Neural crest cell (in vitro differentiated cells): ENCODE measurements at regions not wholly inside any gene's neighbourhood (a gene's known extent, or its start where the extent isn't known, plus 50 kb on each side); places are given as distances from the start of the nearest gene placed in this dataset.

ENCODE experiments used
- DNase-seq: peaks from one replicate; pipeline ENCODE4 v3.0.0; 2021; ENCODE audit warnings: low read depth, mixed read lengths, low spot score
- H3K27ac Mint-ChIP-seq: one replicate; pipeline ENCODE4 v1.8.0; 2021; ENCODE audit warnings: mild to moderate bottlenecking, mixed read lengths; ENCODE audit not compliant: unreplicated experiment
- H3K27me3 Mint-ChIP-seq: 2 replicates; pipeline ENCODE4 v1.8.0; 2021; ENCODE audit warnings: low read depth, mild to moderate bottlenecking, mixed read lengths
- H3K36me3 Mint-ChIP-seq: 2 replicates; pipeline ENCODE4 v1.8.0; 2021; ENCODE audit warnings: low read depth, mild to moderate bottlenecking, mixed read lengths
- H3K4me1 Mint-ChIP-seq: 2 replicates; pipeline ENCODE4 v1.8.0; 2021; ENCODE audit warnings: mixed read lengths
- H3K4me3 Mint-ChIP-seq: one replicate; pipeline ENCODE4 v1.8.0; 2021; ENCODE audit warnings: mild to moderate bottlenecking, mixed read lengths
- H3K9me3 Mint-ChIP-seq: 2 replicates; pipeline ENCODE4 v1.8.0; 2021; ENCODE audit warnings: mixed read lengths
- CTCF ChIP-seq: fragments of 200-600 bp; sonication (generic); conservative IDR thresholded peaks from 2 replicates; pipeline ENCODE4 v1.5.0; 2021; ENCODE audit warnings: antibody characterized with exemption, mild to moderate bottlenecking

- no peak overlapping the region for H3K27ac Mint-ChIP-seq
- no peak for TF ChIP-seq CTCF
- H3K9me3 Mint-ChIP-seq: no peaks in the 10 kb centered on the region
- H3K4me1 Mint-ChIP-seq: peaks cover 21% of the 10 kb centered on the region
- H3K36me3 Mint-ChIP-seq: no peaks in the 10 kb centered on the region
- no peaks in the 10 kb centered on the region for H3K27me3 Mint-ChIP-seq
- H3K4me3 Mint-ChIP-seq: no peak overlapping the region
- DNase-seq: no peak
Observed at GRCh38 chr9:87099407-87099806, 152.1 kb upstream of the GAS1 start.

- no peak overlapping the region for H3K4me3 Mint-ChIP-seq
- H3K9me3 Mint-ChIP-seq: no peaks in the 10 kb centered on the region
- no peaks in the 10 kb centered on the region for H3K27me3 Mint-ChIP-seq
- no peak for TF ChIP-seq CTCF
- no peak overlapping the region for H3K27ac Mint-ChIP-seq
- peaks cover 21% of the 10 kb centered on the region for H3K4me1 Mint-ChIP-seq
- DNase-seq: no peak
- H3K36me3 Mint-ChIP-seq: no peaks in the 10 kb centered on the region
Observed at GRCh38 chr9:87100001-87100400, 152.7 kb upstream of the GAS1 start.

- TF ChIP-seq CTCF: no peak
- Mint-ChIP-seq H3K27me3 (no peaks in the 10 kb centered on the region), H3K27ac (no peak overlapping the region), H3K36me3 (no peaks in the 10 kb centered on the region), H3K4me1 (peaks cover 8% of the 10 kb centered on the region), H3K9me3 (no peaks in the 10 kb centered on the region), H3K4me3 (no peak overlapping the region)
- DNase-seq: no peak
Observed at GRCh38 chr9:87102126-87102525, 154.8 kb upstream of the GAS1 start.

- Mint-ChIP-seq H3K27me3 (no peaks in the 10 kb centered on the region), H3K27ac (no peak overlapping the region), H3K4me1 (peaks cover 14% of the 10 kb centered on the region), H3K36me3 (no peaks in the 10 kb centered on the region), H3K9me3 (no peaks in the 10 kb centered on the region), H3K4me3 (no peak overlapping the region)
- TF ChIP-seq CTCF: no peak
- DNase-seq: no peak
Observed at GRCh38 chr9:87107072-87107471, 159.8 kb upstream of the GAS1 start.

GRCh38 chr9:87108661-87109060 is 161.4 kb upstream of the GAS1 start:
- Mint-ChIP-seq H3K4me3 (no peak overlapping the region), H3K27ac (no peak overlapping the region), H3K27me3 (no peaks in the 10 kb centered on the region), H3K4me1 (peaks cover 14% of the 10 kb centered on the region), H3K9me3 (no peaks in the 10 kb centered on the region), H3K36me3 (no peaks in the 10 kb centered on the region)
- TF ChIP-seq CTCF: no peak
- no peak for DNase-seq

- Mint-ChIP-seq H3K27me3 (no peaks in the 10 kb centered on the region), H3K27ac (no peak overlapping the region), H3K9me3 (no peaks in the 10 kb centered on the region), H3K4me1 (peaks cover 14% of the 10 kb centered on the region), H3K4me3 (no peak overlapping the region), H3K36me3 (no peaks in the 10 kb centered on the region)
- no peak for TF ChIP-seq CTCF
- no peak for DNase-seq
Observed at GRCh38 chr9:87109231-87109631, 161.9 kb upstream of the GAS1 start.
